IgD-negative memory B cell (primary cell): ENCODE measurements at regions not wholly inside any gene's neighbourhood (a gene's known extent, or its start where the extent isn't known, plus 50 kb on each side); places are given as distances from the start of the nearest gene placed in this dataset.

Experiments
- H3K27ac Mint-ChIP-seq, 3 donors: one replicate each; pipeline ENCODE4 v1.8.0; 2020 to 2022; ENCODE audit warnings: mild to moderate bottlenecking in 3 of 3, mixed read lengths in 3 of 3, moderate library complexity in 1 of 3
- H3K27me3 Mint-ChIP-seq: one replicate; pipeline ENCODE4 v1.8.0; 2021; ENCODE audit warnings: mixed read lengths
- H3K36me3 Mint-ChIP-seq: one replicate; pipeline ENCODE4 v1.8.0; 2020; ENCODE audit warnings: mild to moderate bottlenecking, mixed read lengths
- H3K4me1 Mint-ChIP-seq, 3 donors: one replicate each; pipeline ENCODE4 v1.8.0; 2020 to 2022; ENCODE audit warnings: mixed read lengths in 3 of 3, mild to moderate bottlenecking in 1 of 3
- H3K4me3 Mint-ChIP-seq, 4 donors: one replicate each; pipeline ENCODE4 v1.8.0; 2020 to 2022; ENCODE audit warnings: mild to moderate bottlenecking in 4 of 4, mixed read lengths in 4 of 4, moderate library complexity in 3 of 4
- H3K9me3 Mint-ChIP-seq, 3 donors: one replicate each; pipeline ENCODE4 v1.8.0; 2020 to 2021; ENCODE audit warnings: mixed read lengths in 3 of 3, mild to moderate bottlenecking in 1 of 3

GRCh38 chr4:138911909-138912703, 103.5 kb upstream of the NOCT start:
- Mint-ChIP-seq H3K4me3 (no peak overlapping the region), H3K27me3 (peaks cover 3% of the 10 kb centered on the region), H3K27ac (no peak overlapping the region), H3K9me3 (no peaks in the 10 kb centered on the region), H3K4me1 (peaks cover 3 to 8% (median 3%) of the 10 kb centered on the region in 3 donors), H3K36me3 (peaks cover 3% of the 10 kb centered on the region)

- H3K9me3 Mint-ChIP-seq = no peaks in the 10 kb centered on the region
- peaks cover 3% of the 10 kb centered on the region for H3K36me3 Mint-ChIP-seq
- H3K27me3 Mint-ChIP-seq = peaks cover 3% of the 10 kb centered on the region
- H3K27ac Mint-ChIP-seq = no peak overlapping the region
- no peak overlapping the region for H3K4me3 Mint-ChIP-seq
- H3K4me1 Mint-ChIP-seq = peaks cover 0 to 2% (median 0%) of the 10 kb centered on the region in 3 donors
These were observed 104.7 kb upstream of the NOCT start for GRCh38 chr4:138910914-138911336.

- H3K36me3 Mint-ChIP-seq = peaks cover 3% of the 10 kb centered on the region
- no peak overlapping the region for H3K4me3 Mint-ChIP-seq
- H3K9me3 Mint-ChIP-seq = no peaks in the 10 kb centered on the region
- no peak overlapping the region for H3K27ac Mint-ChIP-seq
- peaks cover 3% of the 10 kb centered on the region for H3K27me3 Mint-ChIP-seq
- no peaks in the 10 kb centered on the region for H3K4me1 Mint-ChIP-seq
These were observed 105.2 kb upstream of the NOCT start for GRCh38 chr4:138910195-138910913.

- peaks cover 0 to 2% (median 0%) of the 10 kb centered on the region in 3 donors for H3K4me1 Mint-ChIP-seq
- H3K4me3 Mint-ChIP-seq = no peak overlapping the region
- peaks cover 3% of the 10 kb centered on the region for H3K27me3 Mint-ChIP-seq
- no peak overlapping the region for H3K27ac Mint-ChIP-seq
- no peaks in the 10 kb centered on the region for H3K9me3 Mint-ChIP-seq
- peaks cover 3% of the 10 kb centered on the region for H3K36me3 Mint-ChIP-seq
These were observed 106.0 kb upstream of the NOCT start for GRCh38 chr4:138909587-138909986.

GRCh38 chr4:138908134-138908533, 107.4 kb upstream of the NOCT start:
- peaks cover 0 to 2% (median 0%) of the 10 kb centered on the region in 3 donors for H3K4me1 Mint-ChIP-seq
- H3K36me3 Mint-ChIP-seq = peaks cover 3% of the 10 kb centered on the region
- H3K27me3 Mint-ChIP-seq = peaks cover 2% of the 10 kb centered on the region
- no peak overlapping the region for H3K4me3 Mint-ChIP-seq
- no peaks in the 10 kb centered on the region for H3K9me3 Mint-ChIP-seq
- H3K27ac Mint-ChIP-seq = no peak overlapping the region

- H3K4me3 Mint-ChIP-seq = peak overlapping the region in 1 of 4 donors; percentile 12
- peaks cover 0 to 2% (median 0%) of the 10 kb centered on the region in 3 donors for H3K4me1 Mint-ChIP-seq
- no peaks in the 10 kb centered on the region for H3K9me3 Mint-ChIP-seq
- peaks cover 2% of the 10 kb centered on the region for H3K27me3 Mint-ChIP-seq
- H3K27ac Mint-ChIP-seq = no peak overlapping the region
- H3K36me3 Mint-ChIP-seq = peaks cover 3% of the 10 kb centered on the region
These were observed 108.4 kb upstream of the NOCT start for GRCh38 chr4:138907174-138907573.

- peaks cover 0 to 2% (median 0%) of the 10 kb centered on the region in 3 donors for H3K4me1 Mint-ChIP-seq
- H3K27me3 Mint-ChIP-seq = peaks cover 2% of the 10 kb centered on the region
These were observed 110.8 kb upstream of the NOCT start for GRCh38 chr4:138904793-138905192.

GRCh38 chr4:138903185-138903584, 112.4 kb upstream of the NOCT start:
- peaks cover 2% of the 10 kb centered on the region for H3K27me3 Mint-ChIP-seq
- H3K36me3 Mint-ChIP-seq = peaks cover 1% of the 10 kb centered on the region
- H3K27ac Mint-ChIP-seq = no peak overlapping the region
- H3K9me3 Mint-ChIP-seq = no peaks in the 10 kb centered on the region
- H3K4me1 Mint-ChIP-seq = peaks cover 0 to 2% (median 0%) of the 10 kb centered on the region in 3 donors
- no peak overlapping the region for H3K4me3 Mint-ChIP-seq

More at GRCh38 chr4:138904793-138905192, 110.8 kb upstream of the NOCT start:
- H3K9me3 Mint-ChIP-seq = no peaks in the 10 kb centered on the region
- no peak overlapping the region for H3K4me3 Mint-ChIP-seq
- no peak overlapping the region for H3K27ac Mint-ChIP-seq
- peaks cover 1% of the 10 kb centered on the region for H3K36me3 Mint-ChIP-seq

- no peak overlapping the region for H3K4me3 Mint-ChIP-seq
- peaks cover 1% of the 10 kb centered on the region for H3K36me3 Mint-ChIP-seq
- H3K4me1 Mint-ChIP-seq = peaks cover 0 to 3% (median 2%) of the 10 kb centered on the region in 3 donors
- H3K27ac Mint-ChIP-seq = peak overlapping the region in 1 of 3 donors; percentile 69
- peaks cover 2% of the 10 kb centered on the region for H3K27me3 Mint-ChIP-seq
- no peaks in the 10 kb centered on the region for H3K9me3 Mint-ChIP-seq
These were observed 112.9 kb upstream of the NOCT start for GRCh38 chr4:138902705-138903104.

GRCh38 chr4:138901177-138901576, 114.4 kb upstream of the NOCT start:
- Mint-ChIP-seq H3K36me3 (peaks cover 1% of the 10 kb centered on the region), H3K9me3 (no peaks in the 10 kb centered on the region), H3K27ac (no peak overlapping the region), H3K4me1 (peaks cover 0 to 5% (median 2%) of the 10 kb centered on the region in 3 donors), H3K27me3 (peaks cover 2% of the 10 kb centered on the region), H3K4me3 (no peak overlapping the region)

- Mint-ChIP-seq H3K9me3 (no peaks in the 10 kb centered on the region), H3K27me3 (peaks cover 2% of the 10 kb centered on the region), H3K36me3 (peaks cover 1% of the 10 kb centered on the region), H3K27ac (no peak overlapping the region), H3K4me3 (no peak overlapping the region), H3K4me1 (peaks cover 0 to 5% (median 2%) of the 10 kb centered on the region in 3 donors)
These were observed 115.6 kb upstream of the NOCT start for GRCh38 chr4:138899999-138900398.

- Mint-ChIP-seq H3K36me3 (peaks cover 1% of the 10 kb centered on the region), H3K27me3 (peaks cover 2% of the 10 kb centered on the region), H3K9me3 (no peaks in the 10 kb centered on the region), H3K27ac (no peak overlapping the region), H3K4me1 (peaks cover 0 to 7% (median 0%) of the 10 kb centered on the region in 3 donors), H3K4me3 (no peak overlapping the region)
These were observed 117.3 kb upstream of the NOCT start for GRCh38 chr4:138898282-138898681.

- H3K36me3 Mint-ChIP-seq = peaks cover 1% of the 10 kb centered on the region
- no peaks in the 10 kb centered on the region for H3K9me3 Mint-ChIP-seq
- no peak overlapping the region for H3K27ac Mint-ChIP-seq
- no peak overlapping the region for H3K4me3 Mint-ChIP-seq
- H3K27me3 Mint-ChIP-seq = peaks cover 2% of the 10 kb centered on the region
- H3K4me1 Mint-ChIP-seq = peaks cover 0 to 7% (median 0%) of the 10 kb centered on the region in 3 donors
These were observed 117.8 kb upstream of the NOCT start for GRCh38 chr4:138897811-138898226.

GRCh38 chr4:138894709-138895108, 120.9 kb upstream of the NOCT start:
- H3K4me3 Mint-ChIP-seq = no peak overlapping the region
- no peaks in the 10 kb centered on the region for H3K9me3 Mint-ChIP-seq
- H3K4me1 Mint-ChIP-seq = peaks cover 0 to 7% (median 0%) of the 10 kb centered on the region in 3 donors
- H3K27me3 Mint-ChIP-seq = peaks cover 3% of the 10 kb centered on the region
- H3K36me3 Mint-ChIP-seq = no peaks in the 10 kb centered on the region
- H3K27ac Mint-ChIP-seq = no peak overlapping the region

GRCh38 chr4:138894011-138894410, 121.6 kb upstream of the NOCT start:
- no peak overlapping the region for H3K27ac Mint-ChIP-seq
- H3K27me3 Mint-ChIP-seq = peaks cover 5% of the 10 kb centered on the region
- peaks cover 0 to 7% (median 0%) of the 10 kb centered on the region in 3 donors for H3K4me1 Mint-ChIP-seq
- no peaks in the 10 kb centered on the region for H3K36me3 Mint-ChIP-seq
- H3K4me3 Mint-ChIP-seq = no peak overlapping the region
- H3K9me3 Mint-ChIP-seq = no peaks in the 10 kb centered on the region
